ENCODE measurements at regions not wholly inside any gene's neighbourhood (a gene's known extent, or its start where the extent isn't known, plus 50 kb on each side); places are given as distances from the start of the nearest gene placed in this dataset.
"Not testable (repeated sequence)": the region's sequence is repeated elsewhere in the genome, so short reads cannot be mapped to it uniquely, and the experiment has no call there.

- H3K79me2 ChIP-seq (ENCODE audit: control insufficient read depth, insufficient read depth, low read length) = no peaks in the 10 kb centered on the region
- CTCF ChIA-PET = interaction anchor here (1.0 kb wide), 1 partner anchor 11 kb away, joined by 3 read pairs; no protein-coding TSS in a partner anchor
- no peaks in the 10 kb centered on the region for H4K20me1 ChIP-seq (replicated peaks; ENCODE audit: control insufficient read depth, extremely low read depth, insufficient read depth, low read length)
- TF ChIP-seq POLR2AphosphoS5 (IDR thresholded peaks at IDR 0.05; ENCODE audit: insufficient read depth, low read depth, low read length) (no peak), EZH2 (IDR thresholded peaks at IDR 0.05; ENCODE audit: borderline replicate concordance, low read depth, low read length, severe bottlenecking) (no peak), MYC (IDR thresholded peaks at IDR 0.05; ENCODE audit: low read depth, low read length) (no peak), GATA2 (IDR thresholded peaks at IDR 0.05; ENCODE audit: insufficient read depth, insufficient read length, low read depth, low read length) (no peak), JUN (IDR thresholded peaks at IDR 0.05; ENCODE audit: borderline replicate concordance, insufficient read depth, insufficient read length, low read depth) (no peak), POLR2A (IDR thresholded peaks at IDR 0.05; ENCODE audit: low read depth, low read length) (no peak), FOS (IDR thresholded peaks at IDR 0.05; ENCODE audit: borderline replicate concordance, insufficient read depth, low read length) (no peak)
- TF ChIP-seq, protein P1, sequence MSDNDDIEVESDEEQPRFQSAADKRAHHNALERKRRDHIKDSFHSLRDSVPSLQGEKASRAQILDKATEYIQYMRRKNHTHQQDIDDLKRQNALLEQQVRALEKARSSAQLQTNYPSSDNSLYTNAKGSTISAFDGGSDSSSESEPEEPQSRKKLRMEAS (IDR thresholded peaks at IDR 0.05; ENCODE audit: insufficient read depth, insufficient read length) = no peak
- TF ChIP-seq, protein P2, sequence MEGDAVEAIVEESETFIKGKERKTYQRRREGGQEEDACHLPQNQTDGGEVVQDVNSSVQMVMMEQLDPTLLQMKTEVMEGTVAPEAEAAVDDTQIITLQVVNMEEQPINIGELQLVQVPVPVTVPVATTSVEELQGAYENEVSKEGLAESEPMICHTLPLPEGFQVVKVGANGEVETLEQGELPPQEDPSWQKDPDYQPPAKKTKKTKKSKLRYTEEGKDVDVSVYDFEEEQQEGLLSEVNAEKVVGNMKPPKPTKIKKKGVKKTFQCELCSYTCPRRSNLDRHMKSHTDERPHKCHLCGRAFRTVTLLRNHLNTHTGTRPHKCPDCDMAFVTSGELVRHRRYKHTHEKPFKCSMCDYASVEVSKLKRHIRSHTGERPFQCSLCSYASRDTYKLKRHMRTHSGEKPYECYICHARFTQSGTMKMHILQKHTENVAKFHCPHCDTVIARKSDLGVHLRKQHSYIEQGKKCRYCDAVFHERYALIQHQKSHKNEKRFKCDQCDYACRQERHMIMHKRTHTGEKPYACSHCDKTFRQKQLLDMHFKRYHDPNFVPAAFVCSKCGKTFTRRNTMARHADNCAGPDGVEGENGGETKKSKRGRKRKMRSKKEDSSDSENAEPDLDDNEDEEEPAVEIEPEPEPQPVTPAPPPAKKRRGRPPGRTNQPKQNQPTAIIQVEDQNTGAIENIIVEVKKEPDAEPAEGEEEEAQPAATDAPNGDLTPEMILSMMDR (IDR thresholded peaks at IDR 0.05; ENCODE audit: extremely low read depth in 1 of 2, insufficient read depth in 1 of 2, low read depth in 1 of 2, low read length in 2 of 2) = no peak
- no peaks in the 10 kb centered on the region for H3K36me3 ChIP-seq (ENCODE audit: control insufficient read depth in 2 of 2, extremely low read depth in 1 of 2, insufficient read depth in 2 of 2, low read length in 2 of 2)
- H2AFZ ChIP-seq (ENCODE audit: low read depth, low read length) = no peak overlapping the region
- dilution Hi-C loops (cut with MboI; ENCODE audit: extremely low pct_ligation_motif_present, low sequenced_read_pairs) (no loop called here), intact Hi-C loops (cut with micrococcal nuclease) (no loop called here)
- H3K4me1 ChIP-seq (ENCODE audit: control insufficient read depth, extremely low read depth, insufficient read depth, low read length) = no peaks in the 10 kb centered on the region
- BruUV-seq (replicated peaks) = no TSS peak
- H3K4me3 ChIP-seq (replicated peaks in 1 of 3; ENCODE audit: insufficient read depth in 1 of 3, low read depth in 1 of 3, low read length in 3 of 3) = no peak overlapping the region
- H3K9ac ChIP-seq (replicated peaks; ENCODE audit: extremely low read depth, insufficient read depth, low read length) = no peak overlapping the region
- no peak for DNase-seq (ENCODE audit: low read depth, low spot score)
- H3K9me1 ChIP-seq (replicated peaks; ENCODE audit: control insufficient read depth, extremely low read depth, insufficient read depth, low read length) = no peaks in the 10 kb centered on the region
- no peak for FAIRE-seq
- no peak overlapping the region for H3K4me2 ChIP-seq (ENCODE audit: insufficient read depth, low read length)
- H3K27ac ChIP-seq (ENCODE audit: insufficient read depth, low read depth, low read length) = no peak overlapping the region
- no peaks in the 10 kb centered on the region for H3K27me3 ChIP-seq (ENCODE audit: control insufficient read depth in 2 of 2, insufficient read depth in 2 of 2, low read length in 2 of 2)
- H3K9me3 ChIP-seq (replicated peaks; ENCODE audit: control insufficient read depth, insufficient read depth, low read length) = no peaks in the 10 kb centered on the region
- POLR2A ChIA-PET = no interaction called here
These were observed 408.0 kb upstream of the KLHL1 start for GRCh38 chr13:70516226-70516625.

GRCh38 chr13:70511861-70512417, 403.7 kb upstream of the KLHL1 start:
- BruUV-seq (replicated peaks) = not testable (repeated sequence)

More at GRCh38 chr13:70511861-70512417, 403.7 kb upstream of the KLHL1 start:
- H3K4me2 ChIP-seq (ENCODE audit: insufficient read depth, low read length); H3K4me1 ChIP-seq (ENCODE audit: control insufficient read depth, extremely low read depth, insufficient read depth, low read length); DNase-seq (ENCODE audit: low read depth, low spot score); H3K9ac ChIP-seq (replicated peaks; ENCODE audit: extremely low read depth, insufficient read depth, low read length); H3K27me3 ChIP-seq (ENCODE audit: control insufficient read depth in 2 of 2, insufficient read depth in 2 of 2, low read length in 2 of 2); H3K27ac ChIP-seq (ENCODE audit: insufficient read depth, low read depth, low read length); dilution Hi-C loops (cut with MboI; ENCODE audit: extremely low pct_ligation_motif_present, low sequenced_read_pairs); intact Hi-C loops (cut with micrococcal nuclease); H3K79me2 ChIP-seq (ENCODE audit: control insufficient read depth, insufficient read depth, low read length); H2AFZ ChIP-seq (ENCODE audit: low read depth, low read length); POLR2A ChIA-PET; H3K4me3 ChIP-seq (replicated peaks in 1 of 3; ENCODE audit: insufficient read depth in 1 of 3, low read depth in 1 of 3, low read length in 3 of 3); H3K9me1 ChIP-seq (replicated peaks; ENCODE audit: control insufficient read depth, extremely low read depth, insufficient read depth, low read length); CTCF ChIA-PET; H3K36me3 ChIP-seq (ENCODE audit: control insufficient read depth in 2 of 2, extremely low read depth in 1 of 2, insufficient read depth in 2 of 2, low read length in 2 of 2); H3K9me3 ChIP-seq (replicated peaks; ENCODE audit: control insufficient read depth, insufficient read depth, low read length); FAIRE-seq; H4K20me1 ChIP-seq (replicated peaks; ENCODE audit: control insufficient read depth, extremely low read depth, insufficient read depth, low read length): not testable (repeated sequence)
